NCI-H2196 treated with DMSO at 0.1 percent for 48 hours (cell line): ENCODE measurements at regions not wholly inside any gene's neighbourhood (a gene's known extent, or its start where the extent isn't known, plus 50 kb on each side); places are given as distances from the start of the nearest gene placed in this dataset.
"Not testable (repeated sequence)": the region's sequence is repeated elsewhere in the genome, so short reads cannot be mapped to it uniquely, and the experiment has no call there.

ENCODE experiments used
- DNase-seq: peaks from one replicate; lab custom pipeline; 2025; ENCODE audit not compliant: unreplicated experiment; lab: John Stamatoyannopoulos, UW

GRCh38 chr3:74978684-74979083, 364.2 kb upstream of the CNTN3 start:
- no peak for DNase-seq

DNA sequence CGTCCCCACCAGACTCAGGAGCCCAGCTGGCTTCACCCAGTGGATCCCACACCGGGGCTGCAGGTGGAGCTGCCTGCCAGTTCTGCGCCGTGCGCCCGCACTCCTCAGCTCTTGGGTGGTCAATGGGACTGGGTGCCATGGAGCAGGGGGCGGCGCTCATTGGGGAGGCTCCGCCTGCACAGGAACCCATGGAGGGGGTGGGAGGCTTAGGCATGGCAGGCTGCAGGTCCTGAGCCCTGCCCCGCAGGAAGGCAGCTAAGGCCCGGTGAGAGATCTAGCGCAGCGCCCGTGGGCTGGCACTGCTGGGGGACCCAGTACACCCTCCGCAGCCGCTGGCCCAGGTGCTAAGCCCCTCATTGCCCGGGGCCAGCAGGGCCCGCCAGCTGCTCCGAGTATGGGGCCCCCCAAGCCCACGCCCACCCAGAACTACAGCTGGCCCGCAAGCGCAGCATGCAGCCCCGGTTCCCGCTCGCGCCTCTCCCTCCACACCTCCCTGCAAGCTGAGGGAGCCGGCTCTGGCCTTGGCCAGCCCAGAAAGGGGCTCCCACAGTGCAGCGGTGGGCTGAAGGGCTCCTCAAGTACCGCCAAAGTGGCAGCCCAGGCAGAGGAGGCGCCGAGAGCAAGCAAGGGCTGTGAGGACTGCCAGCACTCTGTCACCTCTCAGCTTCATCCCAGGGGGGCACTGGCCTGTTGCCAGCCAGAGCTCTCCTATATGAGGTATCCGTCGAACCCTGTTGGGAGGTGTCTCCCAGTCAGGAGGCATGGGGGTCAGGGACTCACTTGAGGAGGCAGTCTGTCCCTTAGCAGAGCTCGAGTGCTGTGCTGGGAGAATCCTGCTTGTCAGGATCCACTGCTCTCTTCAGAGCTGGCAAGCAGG, 370.8 kb upstream of the CNTN3 start:
- not testable (repeated sequence) for DNase-seq

DNA sequence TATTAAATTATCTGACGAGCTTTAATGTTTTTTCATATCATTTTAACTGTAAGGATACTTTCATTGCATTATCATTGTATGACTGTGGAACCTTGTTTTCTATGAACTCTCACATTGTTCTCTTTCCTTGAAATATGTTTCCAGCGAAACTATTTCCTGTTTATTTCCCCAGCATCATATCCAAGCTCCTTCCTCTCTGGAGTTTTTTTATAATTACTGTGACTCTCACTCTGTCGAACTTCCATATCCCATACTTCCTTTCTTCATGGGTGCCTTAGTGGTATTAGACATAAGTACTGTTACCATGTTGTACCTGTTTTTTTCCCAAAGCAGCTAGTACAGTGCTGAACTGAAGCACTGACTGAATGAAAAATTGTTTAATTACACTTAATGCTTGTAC, 373.6 kb upstream of the CNTN3 start:
- DNase-seq: no peak

DNA sequence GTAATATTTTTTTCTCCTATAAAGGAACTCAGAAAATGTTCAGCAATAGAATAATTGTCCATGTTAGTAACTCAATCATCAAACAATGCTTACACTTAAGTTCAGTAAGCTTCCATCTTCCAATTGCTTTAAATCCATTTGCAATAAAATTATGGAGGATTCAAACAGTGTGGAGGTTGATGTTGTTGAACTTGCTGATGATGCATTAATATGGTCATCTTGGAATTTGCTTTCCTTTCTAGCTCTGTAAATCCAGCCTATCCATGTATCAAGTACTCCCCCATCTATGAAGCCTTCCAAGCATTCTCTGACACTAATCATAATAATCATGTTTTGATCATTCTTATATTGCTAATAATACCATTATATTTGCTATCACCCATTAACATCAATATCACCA, 378.4 kb upstream of the CNTN3 start:
- DNase-seq: no peak

- no peak for DNase-seq
Observed at GRCh38 chr3:75001330-75001729, 386.9 kb upstream of the CNTN3 start.

DNA sequence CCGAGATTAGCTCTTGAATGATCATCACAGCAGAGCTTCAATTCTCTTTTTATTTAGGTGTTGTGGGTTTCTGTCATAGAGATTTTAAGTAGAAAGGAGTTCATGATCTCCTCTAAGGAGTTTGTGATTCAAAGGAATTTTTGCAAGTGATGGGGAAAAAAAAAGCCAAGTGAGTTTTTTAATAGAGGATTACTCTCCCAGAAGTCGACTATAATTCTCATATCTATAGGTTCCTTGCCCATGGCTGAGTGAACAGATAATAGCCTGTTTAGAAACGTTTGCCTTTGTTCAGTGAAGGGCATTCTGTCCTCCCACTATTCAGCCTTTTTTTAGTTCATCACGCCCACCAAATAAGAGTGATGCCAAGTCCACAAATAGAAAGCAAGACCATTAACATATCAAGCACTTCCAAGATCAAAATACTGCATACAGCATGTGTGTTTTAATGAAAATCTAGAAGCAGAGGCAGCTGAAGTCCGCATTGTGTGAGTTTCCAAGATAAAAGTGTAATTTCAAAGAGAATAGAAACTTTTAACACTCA, 398.4 kb upstream of the CNTN3 start:
- no peak for DNase-seq

GRCh38 chr3:75014008-75014407, 399.5 kb upstream of the CNTN3 start:
- no peak for DNase-seq

GRCh38 chr3:75015280-75015679, 400.8 kb upstream of the CNTN3 start:
- no peak for DNase-seq

DNA sequence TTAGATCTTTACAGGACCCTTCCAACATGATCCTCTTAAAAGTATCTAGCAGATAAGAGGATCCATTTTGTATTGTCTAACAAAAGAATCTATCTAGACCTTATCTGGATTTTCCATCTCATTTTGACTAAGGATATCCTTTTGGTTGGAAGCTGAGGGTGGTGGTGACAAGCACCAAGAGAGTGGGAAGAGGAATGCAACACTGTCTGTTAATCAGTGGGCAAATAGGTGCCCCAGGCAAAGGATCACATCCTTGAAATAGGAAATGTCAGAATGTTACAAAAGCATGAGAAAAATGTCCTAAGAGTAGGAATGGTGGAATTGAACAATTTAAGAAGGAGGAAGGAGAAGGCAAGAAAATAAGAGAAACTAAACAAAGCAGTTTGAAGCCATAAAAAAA, 420.7 kb upstream of the CNTN3 start:
- DNase-seq: no peak

- no peak for DNase-seq
Observed at GRCh38 chr3:75042941-75043340, 428.5 kb upstream of the CNTN3 start.

- no peak for DNase-seq
Observed at GRCh38 chr3:75048650-75049049, 434.2 kb upstream of the CNTN3 start.

DNA sequence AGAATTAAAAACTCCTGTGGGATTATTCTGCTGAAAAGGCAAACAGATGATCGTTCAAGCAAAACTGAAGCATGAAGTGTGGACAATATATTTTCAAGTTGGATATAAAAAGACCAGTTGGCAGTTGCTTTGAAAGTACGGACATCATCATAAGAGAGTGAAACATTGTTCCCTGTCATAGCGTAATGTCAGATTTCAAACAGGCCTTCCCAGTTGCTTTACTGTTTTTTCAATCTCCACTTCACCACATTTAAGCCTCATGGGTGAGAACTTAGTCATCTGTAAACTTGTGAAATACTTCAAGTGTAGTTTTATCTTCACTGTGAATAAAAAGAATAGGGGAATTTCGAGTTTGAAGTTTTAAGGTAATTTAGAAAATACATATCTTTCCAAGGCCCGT, 435.1 kb upstream of the CNTN3 start:
- DNase-seq: no peak

DNA sequence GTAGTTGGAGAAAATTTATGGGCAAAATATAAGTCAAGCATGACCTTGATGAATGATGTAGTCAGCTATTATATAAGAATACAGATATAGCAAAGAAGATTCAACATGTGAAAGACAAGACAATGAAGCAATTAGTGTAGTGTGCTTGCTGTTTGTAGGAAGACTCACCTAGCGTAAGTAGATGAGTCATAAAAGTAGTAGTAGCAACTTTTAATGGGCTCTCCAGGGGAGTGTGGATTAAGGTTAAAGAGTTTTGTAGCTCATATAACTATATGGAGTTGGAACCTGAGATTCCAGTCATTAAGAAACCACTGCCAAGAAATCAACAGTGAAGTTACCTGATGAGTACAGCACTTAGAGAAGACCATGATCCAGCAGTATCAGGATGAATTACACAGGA, 444.7 kb upstream of the CNTN3 start:
- DNase-seq: no peak

- DNase-seq: no peak
Observed at GRCh38 chr3:75061806-75062205, 447.3 kb upstream of the CNTN3 start.

- no peak for DNase-seq
Observed at GRCh38 chr3:75075158-75075557, 460.7 kb upstream of the CNTN3 start.

DNA sequence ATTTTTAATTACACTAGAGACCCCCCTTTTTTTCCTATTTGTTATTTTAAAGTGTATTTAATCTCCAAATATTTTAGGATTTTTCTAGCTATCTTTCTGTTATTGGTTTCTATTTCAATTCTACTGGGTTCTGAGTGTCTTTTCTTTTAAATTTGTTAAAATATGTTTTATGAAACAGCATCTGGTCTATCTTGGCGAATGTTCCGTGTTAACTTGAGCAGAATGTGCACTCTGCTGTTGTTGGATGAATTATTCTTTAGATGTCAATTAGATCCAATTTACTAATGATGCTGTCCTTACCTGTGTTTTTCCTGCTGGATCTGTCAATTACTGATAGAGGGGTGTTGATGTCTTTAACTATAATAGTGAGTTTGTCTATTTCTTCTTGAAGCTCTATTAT, 462.0 kb upstream of the CNTN3 start:
- no peak for DNase-seq

GRCh38 chr3:75078290-75078689, 463.8 kb upstream of the CNTN3 start:
- DNase-seq: no peak

GRCh38 chr3:75082845-75083244, 468.4 kb upstream of the CNTN3 start:
- no peak for DNase-seq

DNA sequence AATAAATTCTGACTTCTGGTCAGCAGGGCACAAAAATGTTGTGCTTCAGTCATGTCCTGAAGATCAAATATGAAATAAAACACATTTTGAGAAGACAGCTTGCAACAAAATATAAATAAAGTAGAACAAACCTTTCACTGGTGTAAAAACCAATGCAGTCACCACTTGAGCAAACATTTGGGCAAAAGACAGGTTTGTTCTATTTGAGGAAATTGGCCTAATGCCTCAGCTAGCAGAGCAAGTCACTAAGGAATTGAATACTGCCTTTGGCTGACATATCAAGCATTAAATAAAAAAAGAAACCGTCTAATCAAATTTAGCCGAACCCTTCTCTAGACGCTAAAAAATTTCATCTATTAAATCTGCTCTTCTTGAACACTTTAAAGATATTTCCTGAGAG, 475.4 kb upstream of the CNTN3 start:
- no peak for DNase-seq

DNA sequence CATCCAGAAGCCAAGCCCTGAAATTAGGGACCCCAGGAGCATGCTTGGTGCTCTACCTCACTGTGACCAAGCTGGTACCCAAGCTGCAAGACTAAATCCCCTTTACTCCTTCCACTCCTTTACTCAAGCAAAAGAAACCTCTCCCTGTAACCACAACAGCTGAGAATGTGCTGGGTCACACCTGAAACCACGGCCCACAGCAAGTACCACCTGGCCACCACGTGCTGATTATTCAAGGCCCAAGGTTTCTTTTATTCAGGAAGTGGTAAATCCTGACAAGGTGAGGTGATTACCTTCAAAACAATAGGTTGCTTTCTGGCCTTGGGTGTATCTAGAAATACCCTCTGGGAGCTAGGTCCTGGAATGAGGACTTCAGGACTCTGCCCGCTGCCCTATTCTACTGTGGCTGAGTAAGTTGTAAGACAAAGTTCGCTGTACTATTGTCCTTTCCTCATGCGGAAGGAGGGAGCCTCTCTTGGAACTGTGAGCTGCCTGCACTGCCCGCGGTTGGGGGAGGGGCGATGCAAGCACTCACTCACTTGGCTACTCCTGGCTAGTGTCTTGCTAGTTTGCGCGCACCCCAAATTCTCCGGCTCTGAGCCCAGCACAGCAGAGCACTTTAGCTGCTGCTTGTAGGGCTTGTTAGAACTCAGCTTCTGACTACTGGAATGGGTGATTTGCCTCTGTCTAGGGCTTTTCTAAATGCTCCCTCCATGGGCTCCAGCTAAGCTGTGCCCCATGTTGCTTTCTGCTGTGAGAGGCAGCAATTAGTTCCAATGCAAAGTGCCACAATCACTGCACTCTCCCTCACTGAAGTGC, 487.1 kb upstream of the CNTN3 start:
- no peak for DNase-seq

DNA sequence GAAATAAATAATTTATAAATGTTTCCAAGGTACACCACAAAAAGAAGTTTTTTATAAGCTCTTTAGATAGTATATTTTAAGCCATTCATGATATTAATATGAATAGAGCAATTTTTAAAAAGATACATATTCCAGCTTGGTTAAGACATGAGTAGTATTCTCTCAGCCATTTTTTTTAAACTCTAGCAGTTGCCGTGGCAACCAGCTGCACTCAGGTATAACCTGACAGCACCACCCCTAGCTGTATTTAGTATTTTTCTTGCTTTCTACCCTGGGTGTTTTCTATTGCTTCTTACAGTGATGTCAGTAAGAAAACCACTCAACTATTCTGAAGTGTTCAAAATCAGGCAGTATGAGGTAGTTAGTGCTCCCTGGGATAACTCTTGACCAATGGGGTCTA, 496.3 kb upstream of the CNTN3 start:
- DNase-seq: no peak

DNA sequence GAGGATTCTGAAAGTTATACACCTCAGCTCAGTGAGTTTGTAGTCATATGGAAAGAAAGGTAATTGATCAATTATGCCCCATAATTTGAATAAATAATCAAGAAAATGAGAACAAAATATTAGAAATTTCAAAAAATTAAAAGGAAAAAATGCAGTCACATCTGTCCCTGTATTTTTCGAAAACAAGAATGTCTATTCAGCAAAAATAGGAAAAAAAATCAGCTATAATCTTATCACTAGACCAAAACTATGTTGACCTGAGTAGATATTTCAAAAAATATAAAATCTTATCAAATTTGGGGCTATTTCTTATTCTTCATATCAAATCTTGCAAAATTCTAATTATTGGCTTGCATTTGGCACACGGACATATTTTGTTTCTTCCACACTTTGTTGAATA, 501.2 kb upstream of the CNTN3 start:
- DNase-seq: no peak
